ENCODE measurements at regions not wholly inside any gene's neighbourhood (a gene's known extent, or its start where the extent isn't known, plus 50 kb on each side); places are given as distances from the start of the nearest gene placed in this dataset.

DNA sequence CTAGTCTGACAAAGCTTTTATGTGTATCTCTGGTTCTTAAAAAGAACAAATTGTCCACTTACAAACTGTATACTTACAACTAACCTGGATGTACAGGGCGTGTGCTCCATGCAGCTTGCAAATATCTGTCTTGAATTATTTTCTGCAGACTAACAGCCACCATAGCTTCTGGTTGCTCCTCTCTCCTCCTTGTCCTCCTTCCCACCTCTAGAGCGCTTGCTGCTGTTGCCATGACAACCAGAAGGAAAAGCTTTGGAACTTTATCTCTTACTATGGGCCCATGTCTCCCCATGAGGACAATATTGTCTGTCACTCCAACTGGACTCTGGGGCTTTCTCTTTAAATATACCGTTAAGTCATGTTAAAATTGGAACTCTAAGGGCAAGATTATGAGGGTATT lies 71.5 kb upstream of the DHX40 start:
- TF ChIP-seq, protein P1, sequence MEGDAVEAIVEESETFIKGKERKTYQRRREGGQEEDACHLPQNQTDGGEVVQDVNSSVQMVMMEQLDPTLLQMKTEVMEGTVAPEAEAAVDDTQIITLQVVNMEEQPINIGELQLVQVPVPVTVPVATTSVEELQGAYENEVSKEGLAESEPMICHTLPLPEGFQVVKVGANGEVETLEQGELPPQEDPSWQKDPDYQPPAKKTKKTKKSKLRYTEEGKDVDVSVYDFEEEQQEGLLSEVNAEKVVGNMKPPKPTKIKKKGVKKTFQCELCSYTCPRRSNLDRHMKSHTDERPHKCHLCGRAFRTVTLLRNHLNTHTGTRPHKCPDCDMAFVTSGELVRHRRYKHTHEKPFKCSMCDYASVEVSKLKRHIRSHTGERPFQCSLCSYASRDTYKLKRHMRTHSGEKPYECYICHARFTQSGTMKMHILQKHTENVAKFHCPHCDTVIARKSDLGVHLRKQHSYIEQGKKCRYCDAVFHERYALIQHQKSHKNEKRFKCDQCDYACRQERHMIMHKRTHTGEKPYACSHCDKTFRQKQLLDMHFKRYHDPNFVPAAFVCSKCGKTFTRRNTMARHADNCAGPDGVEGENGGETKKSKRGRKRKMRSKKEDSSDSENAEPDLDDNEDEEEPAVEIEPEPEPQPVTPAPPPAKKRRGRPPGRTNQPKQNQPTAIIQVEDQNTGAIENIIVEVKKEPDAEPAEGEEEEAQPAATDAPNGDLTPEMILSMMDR (IDR thresholded peaks at IDR 0.05) = no peak
- TF ChIP-seq POLR2A (IDR thresholded peaks at IDR 0.05) = no peak
